Loucy (cell line): ENCODE measurements at regions not wholly inside any gene's neighbourhood (a gene's known extent, or its start where the extent isn't known, plus 50 kb on each side); places are given as distances from the start of the nearest gene placed in this dataset.

Source experiments
- EZH2phosphoT487 ChIP-seq: fragments of 200-600 bp; IDR thresholded peaks from 2 replicates; pipeline ENCODE4 v1.6.1; 2018; ENCODE audit warnings: antibody characterized with exemption, mild to moderate bottlenecking, moderate library complexity, borderline replicate concordance
- TF ChIP-seq, protein P1 (sequence below): fragments of 200-600 bp; sonication (generic); conservative IDR thresholded peaks from 2 replicates; pipeline ENCODE4 v1.5.1; 2014; ENCODE audit warnings: mild to moderate bottlenecking, antibody characterized with exemption, low read length

DNA sequence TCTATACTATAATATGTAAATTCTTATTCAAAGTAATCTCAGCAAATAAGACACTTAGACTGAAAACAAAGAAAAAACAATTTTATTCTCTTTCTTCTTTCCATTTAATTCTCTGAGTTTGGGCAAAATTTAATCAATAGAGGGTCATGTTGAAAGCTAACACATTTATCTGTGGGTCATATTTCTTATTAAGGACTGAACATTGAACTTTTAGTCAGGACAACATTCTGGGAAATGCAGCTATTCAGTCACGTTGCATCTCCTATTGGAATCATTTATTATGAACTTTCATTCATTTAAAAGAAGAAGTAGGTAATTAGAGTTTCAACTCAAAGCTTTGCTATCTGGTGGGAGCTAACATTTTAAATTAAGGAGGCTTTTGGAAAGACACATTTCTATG is 372.5 kb downstream of the MAN2A1 start:
- TF ChIP-seq, protein P1, sequence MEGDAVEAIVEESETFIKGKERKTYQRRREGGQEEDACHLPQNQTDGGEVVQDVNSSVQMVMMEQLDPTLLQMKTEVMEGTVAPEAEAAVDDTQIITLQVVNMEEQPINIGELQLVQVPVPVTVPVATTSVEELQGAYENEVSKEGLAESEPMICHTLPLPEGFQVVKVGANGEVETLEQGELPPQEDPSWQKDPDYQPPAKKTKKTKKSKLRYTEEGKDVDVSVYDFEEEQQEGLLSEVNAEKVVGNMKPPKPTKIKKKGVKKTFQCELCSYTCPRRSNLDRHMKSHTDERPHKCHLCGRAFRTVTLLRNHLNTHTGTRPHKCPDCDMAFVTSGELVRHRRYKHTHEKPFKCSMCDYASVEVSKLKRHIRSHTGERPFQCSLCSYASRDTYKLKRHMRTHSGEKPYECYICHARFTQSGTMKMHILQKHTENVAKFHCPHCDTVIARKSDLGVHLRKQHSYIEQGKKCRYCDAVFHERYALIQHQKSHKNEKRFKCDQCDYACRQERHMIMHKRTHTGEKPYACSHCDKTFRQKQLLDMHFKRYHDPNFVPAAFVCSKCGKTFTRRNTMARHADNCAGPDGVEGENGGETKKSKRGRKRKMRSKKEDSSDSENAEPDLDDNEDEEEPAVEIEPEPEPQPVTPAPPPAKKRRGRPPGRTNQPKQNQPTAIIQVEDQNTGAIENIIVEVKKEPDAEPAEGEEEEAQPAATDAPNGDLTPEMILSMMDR, result no peak
- TF ChIP-seq EZH2phosphoT487, result no peak
